ENCODE measurements at regions not wholly inside any gene's neighbourhood (a gene's known extent, or its start where the extent isn't known, plus 50 kb on each side); places are given as distances from the start of the nearest gene placed in this dataset.
"Not testable (repeated sequence)": the region's sequence is repeated elsewhere in the genome, so short reads cannot be mapped to it uniquely, and the experiment has no call there.

GRCh38 chr7:84729284-84729683, 457.6 kb downstream of the SEMA3D start:
- no peak for DNase-seq

GRCh38 chr7:84722734-84723133, 464.1 kb downstream of the SEMA3D start:
- DNase-seq = no peak

GRCh38 chr7:84722086-84722485, 464.8 kb downstream of the SEMA3D start:
- DNase-seq = no peak

GRCh38 chr7:84720456-84721097, 466.3 kb downstream of the SEMA3D start:
- no peak for DNase-seq

- no peak for DNase-seq
Measured at GRCh38 chr7:84714765-84715164, 472.1 kb downstream of the SEMA3D start.

GRCh38 chr7:84712374-84713121, 474.3 kb downstream of the SEMA3D start:
- no peak for DNase-seq

- not testable (repeated sequence) for DNase-seq
Measured at GRCh38 chr7:84710538-84710937, 476.3 kb downstream of the SEMA3D start.

- no peak for DNase-seq
Measured at GRCh38 chr7:84705706-84706105, 481.1 kb downstream of the SEMA3D start.

GRCh38 chr7:84705079-84705478, 481.8 kb downstream of the SEMA3D start:
- no peak for DNase-seq

- no peak for DNase-seq
Measured at GRCh38 chr7:84704380-84704779, 482.5 kb downstream of the SEMA3D start.

- no peak for DNase-seq
Measured at GRCh38 chr7:84701524-84702306, 485.1 kb downstream of the SEMA3D start.

GRCh38 chr7:84700563-84701370, 486.1 kb downstream of the SEMA3D start:
- no peak for DNase-seq

GRCh38 chr7:84697506-84697905, 489.4 kb downstream of the SEMA3D start:
- DNase-seq = no peak

- no peak for DNase-seq
Measured at GRCh38 chr7:84693483-84693882, 493.4 kb downstream of the SEMA3D start.

GRCh38 chr7:84688671-84689070, 494.1 kb upstream of the SEMA3A start:
- DNase-seq = no peak

- no peak for DNase-seq
Measured at GRCh38 chr7:84686373-84686772, 491.8 kb upstream of the SEMA3A start.

- no peak for DNase-seq
Measured at GRCh38 chr7:84684836-84685480, 490.4 kb upstream of the SEMA3A start.

- no peak for DNase-seq
Measured at GRCh38 chr7:84682543-84682942, 488.0 kb upstream of the SEMA3A start.

GRCh38 chr7:84678841-84679240, 484.3 kb upstream of the SEMA3A start:
- DNase-seq = no peak

- no peak for DNase-seq
Measured at GRCh38 chr7:84677117-84677732, 482.6 kb upstream of the SEMA3A start.

- DNase-seq = no peak
Measured at GRCh38 chr7:84675633-84676034, 481.0 kb upstream of the SEMA3A start.

Measured in CD4-positive, alpha-beta T cell treated with Interferon alpha-2 for 1 hour (primary cell).